Progenitor cell of endocrine pancreas (in vitro differentiated cells): ENCODE measurements at regions not wholly inside any gene's neighbourhood (a gene's known extent, or its start where the extent isn't known, plus 50 kb on each side); places are given as distances from the start of the nearest gene placed in this dataset.
"Not testable (repeated sequence)": the region's sequence is repeated elsewhere in the genome, so short reads cannot be mapped to it uniquely, and the experiment has no call there.

Source experiments
- DNase-seq: peaks from one replicate; pipeline ENCODE4 v3.0.0; 2021; ENCODE audit warnings: low spot score; ENCODE audit not compliant: unreplicated experiment
- H3K27ac Mint-ChIP-seq: 2 replicates; pipeline ENCODE4 v1.8.0; 2021; ENCODE audit warnings: mild to moderate bottlenecking, moderate library complexity, mixed read lengths
- H3K27me3 Mint-ChIP-seq: 2 replicates; pipeline ENCODE4 v1.8.0; 2021; ENCODE audit warnings: mixed read lengths
- H3K36me3 Mint-ChIP-seq: 2 replicates; pipeline ENCODE4 v1.8.0; 2022; ENCODE audit warnings: mixed read lengths; ENCODE audit not compliant: insufficient read depth
- H3K4me1 Mint-ChIP-seq: 2 replicates; pipeline ENCODE4 v1.8.0; 2021; ENCODE audit warnings: low read depth, mixed read lengths
- H3K4me3 Mint-ChIP-seq: 2 replicates; pipeline ENCODE4 v1.8.0; 2021; ENCODE audit warnings: low read depth, mild to moderate bottlenecking, moderate library complexity, mixed read lengths
- H3K9me3 Mint-ChIP-seq: 2 replicates; pipeline ENCODE4 v1.8.0; 2021; ENCODE audit warnings: low read depth, mixed read lengths
- TF ChIP-seq, protein P1 (sequence below): fragments of 200-600 bp; sonication (generic); IDR thresholded peaks from one replicate; pipeline ENCODE4 v1.5.0; 2021; ENCODE audit warnings: antibody characterized with exemption, mild to moderate bottlenecking; ENCODE audit not compliant: unreplicated experiment

DNA sequence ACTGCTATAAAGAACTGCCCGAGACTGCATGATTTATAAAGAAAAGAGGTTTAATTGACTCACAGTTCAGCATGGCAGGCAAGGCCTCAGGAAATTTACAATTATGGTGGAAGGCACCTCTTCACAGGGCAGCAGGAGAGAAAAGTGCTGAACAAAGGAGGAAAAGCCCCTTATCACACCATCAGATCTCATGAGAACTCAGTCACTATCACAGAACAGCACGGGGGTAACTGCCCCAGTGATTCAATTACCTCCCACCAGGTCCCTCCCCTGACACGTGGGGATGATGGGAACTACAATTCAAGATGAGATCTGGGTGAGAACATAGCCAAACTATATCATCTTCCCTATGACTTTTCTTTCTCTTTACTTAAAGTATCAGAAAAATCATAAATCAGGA is 104.0 kb upstream of the SYN3 start:
- H3K9me3 Mint-ChIP-seq = peaks cover 3% of the 10 kb centered on the region
- no peak overlapping the region for H3K4me3 Mint-ChIP-seq
- no peak overlapping the region for H3K27ac Mint-ChIP-seq
- no peaks in the 10 kb centered on the region for H3K36me3 Mint-ChIP-seq
- TF ChIP-seq, protein P1, sequence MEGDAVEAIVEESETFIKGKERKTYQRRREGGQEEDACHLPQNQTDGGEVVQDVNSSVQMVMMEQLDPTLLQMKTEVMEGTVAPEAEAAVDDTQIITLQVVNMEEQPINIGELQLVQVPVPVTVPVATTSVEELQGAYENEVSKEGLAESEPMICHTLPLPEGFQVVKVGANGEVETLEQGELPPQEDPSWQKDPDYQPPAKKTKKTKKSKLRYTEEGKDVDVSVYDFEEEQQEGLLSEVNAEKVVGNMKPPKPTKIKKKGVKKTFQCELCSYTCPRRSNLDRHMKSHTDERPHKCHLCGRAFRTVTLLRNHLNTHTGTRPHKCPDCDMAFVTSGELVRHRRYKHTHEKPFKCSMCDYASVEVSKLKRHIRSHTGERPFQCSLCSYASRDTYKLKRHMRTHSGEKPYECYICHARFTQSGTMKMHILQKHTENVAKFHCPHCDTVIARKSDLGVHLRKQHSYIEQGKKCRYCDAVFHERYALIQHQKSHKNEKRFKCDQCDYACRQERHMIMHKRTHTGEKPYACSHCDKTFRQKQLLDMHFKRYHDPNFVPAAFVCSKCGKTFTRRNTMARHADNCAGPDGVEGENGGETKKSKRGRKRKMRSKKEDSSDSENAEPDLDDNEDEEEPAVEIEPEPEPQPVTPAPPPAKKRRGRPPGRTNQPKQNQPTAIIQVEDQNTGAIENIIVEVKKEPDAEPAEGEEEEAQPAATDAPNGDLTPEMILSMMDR = no peak
- no peak for DNase-seq
- peaks cover 16% of the 10 kb centered on the region for H3K27me3 Mint-ChIP-seq
- peaks cover 11% of the 10 kb centered on the region for H3K4me1 Mint-ChIP-seq

DNA sequence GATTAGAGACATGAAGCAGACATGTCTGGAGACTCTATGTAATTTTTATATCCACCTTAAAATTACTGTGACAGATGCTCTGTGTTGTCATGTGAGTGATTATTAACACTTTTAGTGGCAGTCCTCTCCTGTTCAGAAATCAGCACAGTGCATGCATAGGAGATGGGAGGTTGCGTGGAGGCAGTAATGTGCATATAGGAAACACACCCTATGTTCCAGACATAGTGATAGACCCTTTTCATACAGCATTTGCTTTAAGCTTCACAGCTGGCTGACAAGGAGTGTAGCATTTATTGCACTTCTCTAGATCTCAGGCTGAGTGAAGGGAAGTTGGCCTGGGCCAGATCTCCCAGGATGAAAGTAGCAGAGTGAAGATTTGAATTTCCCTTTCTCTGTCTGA is 102.3 kb upstream of the SYN3 start:
- peaks cover 3% of the 10 kb centered on the region for H3K9me3 Mint-ChIP-seq
- TF ChIP-seq, protein P1 = no peak
- no peak for DNase-seq
- H3K4me3 Mint-ChIP-seq = no peak overlapping the region
- peaks cover 8% of the 10 kb centered on the region for H3K27me3 Mint-ChIP-seq
- H3K27ac Mint-ChIP-seq = no peak overlapping the region
- H3K36me3 Mint-ChIP-seq = no peaks in the 10 kb centered on the region
- peaks cover 11% of the 10 kb centered on the region for H3K4me1 Mint-ChIP-seq

DNA sequence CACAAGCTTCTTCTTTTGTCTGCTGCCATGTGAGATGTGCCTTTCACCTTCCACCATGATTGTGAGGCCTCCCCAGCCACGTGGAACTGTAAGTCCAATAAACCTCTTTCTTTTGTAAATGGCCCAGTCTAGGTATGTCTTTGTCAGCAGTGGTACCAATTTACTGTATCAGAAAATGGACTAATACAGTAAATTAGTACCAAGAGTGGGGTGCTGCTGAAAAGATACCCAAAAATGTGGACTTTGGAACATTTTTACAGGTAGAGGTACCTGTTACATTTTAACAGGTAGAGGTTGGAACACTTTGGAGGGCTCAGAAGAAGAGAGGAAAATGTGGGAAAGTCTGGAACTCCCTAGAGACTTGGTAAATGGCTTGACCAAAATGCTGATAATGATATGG is 96.8 kb upstream of the SYN3 start:
- not testable (repeated sequence) for H3K36me3 Mint-ChIP-seq, H3K27ac Mint-ChIP-seq, H3K4me3 Mint-ChIP-seq, H3K4me1 Mint-ChIP-seq, DNase-seq, H3K27me3 Mint-ChIP-seq
- H3K9me3 Mint-ChIP-seq = peaks cover 11% of the 10 kb centered on the region

DNA sequence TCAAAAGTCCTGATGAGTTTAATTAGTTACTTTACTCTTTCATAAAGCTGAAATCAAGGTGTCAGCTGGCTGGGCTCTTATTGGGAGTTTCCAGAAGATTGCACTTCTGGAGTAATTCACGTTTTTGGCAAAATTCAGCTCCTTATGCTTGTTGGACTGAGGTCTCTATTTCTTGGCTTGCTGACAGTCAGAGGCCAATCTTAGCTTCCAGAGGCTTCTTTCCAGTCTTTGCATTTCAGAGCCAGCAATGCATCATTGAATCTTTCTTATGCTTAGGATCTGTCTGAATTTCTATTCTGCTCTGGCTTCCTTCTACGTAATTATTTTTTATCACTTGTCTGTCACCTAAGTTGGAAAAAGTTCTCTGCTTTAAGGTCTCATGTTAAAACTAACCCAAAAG is 91.4 kb upstream of the SYN3 start:
- H3K9me3 Mint-ChIP-seq = no peaks in the 10 kb centered on the region
- TF ChIP-seq, protein P1 = no peak
- no peaks in the 10 kb centered on the region for H3K27me3 Mint-ChIP-seq
- peaks cover 6% of the 10 kb centered on the region for H3K4me1 Mint-ChIP-seq
- no peak for DNase-seq
- H3K27ac Mint-ChIP-seq = no peak overlapping the region
- H3K36me3 Mint-ChIP-seq = no peaks in the 10 kb centered on the region
- no peak overlapping the region for H3K4me3 Mint-ChIP-seq

DNA sequence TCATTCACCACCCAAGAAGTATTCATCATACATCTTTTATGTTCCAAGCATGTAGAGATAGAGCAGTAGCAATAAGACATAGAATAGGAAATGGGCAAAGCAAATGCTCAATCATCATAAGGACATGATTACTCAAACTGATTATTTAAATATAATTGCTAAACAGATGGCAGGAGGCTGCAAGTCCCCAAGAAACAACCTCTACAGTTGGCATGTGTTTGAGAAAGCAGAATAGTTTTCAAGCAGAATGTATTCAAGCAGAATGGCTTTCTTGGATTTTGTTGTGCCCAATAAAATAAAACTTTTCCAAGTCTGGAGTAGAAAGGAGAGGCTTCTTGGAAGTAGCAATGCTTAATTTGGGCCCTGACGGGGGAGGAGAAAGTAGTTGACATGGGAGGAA is 86.5 kb upstream of the SYN3 start:
- no peak for DNase-seq
- TF ChIP-seq, protein P1 = no peak
- H3K9me3 Mint-ChIP-seq = no peaks in the 10 kb centered on the region
- no peaks in the 10 kb centered on the region for H3K36me3 Mint-ChIP-seq
- no peaks in the 10 kb centered on the region for H3K4me1 Mint-ChIP-seq
- peaks cover 3% of the 10 kb centered on the region for H3K27me3 Mint-ChIP-seq
- H3K4me3 Mint-ChIP-seq = no peak overlapping the region
- H3K27ac Mint-ChIP-seq = no peak overlapping the region

DNA sequence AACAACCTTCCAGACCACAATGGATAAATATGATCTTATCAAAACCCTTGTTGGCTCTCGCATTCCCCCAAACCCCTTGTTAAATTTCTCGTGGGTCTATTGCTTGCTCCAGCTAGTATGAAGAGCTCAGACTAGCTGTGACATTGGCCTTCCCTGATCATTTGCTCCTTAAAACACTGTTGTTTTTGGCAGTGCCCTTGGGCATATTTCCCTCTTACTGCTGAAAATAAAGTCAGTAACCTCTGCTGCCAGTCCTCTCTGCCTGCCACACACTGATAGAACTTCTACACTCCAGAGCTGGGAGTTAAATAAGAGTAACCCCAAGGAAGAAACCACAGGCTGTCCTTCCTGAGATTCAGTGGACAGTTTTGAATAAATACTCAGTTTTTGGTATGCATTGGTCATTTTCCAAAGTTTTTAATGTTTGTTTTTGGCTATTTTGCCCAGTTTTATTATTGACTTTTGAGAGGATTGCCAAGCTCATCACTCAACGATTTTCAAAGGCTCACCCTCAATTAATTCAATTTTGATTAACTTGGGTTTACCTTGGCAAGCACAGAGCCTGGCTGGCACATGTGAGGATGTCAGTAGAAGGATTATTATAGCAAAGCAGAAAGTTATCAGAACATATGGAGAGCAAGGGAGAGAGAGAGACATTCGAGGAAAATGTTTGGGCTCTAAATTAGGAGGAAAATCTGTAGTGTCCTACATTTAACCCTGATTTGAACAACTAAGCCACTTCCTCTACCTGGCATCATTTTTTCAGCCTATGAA is 84.3 kb upstream of the SYN3 start:
- Mint-ChIP-seq H3K27me3 (peaks cover 5% of the 10 kb centered on the region), H3K4me3 (no peak overlapping the region), H3K4me1 (no peaks in the 10 kb centered on the region), H3K36me3 (peaks cover 1% of the 10 kb centered on the region), H3K9me3 (peaks cover 3% of the 10 kb centered on the region), H3K27ac (no peak overlapping the region)
- TF ChIP-seq, protein P1 = no peak
- no peak for DNase-seq
